ENCODE measurements at regions not wholly inside any gene's neighbourhood (a gene's known extent, or its start where the extent isn't known, plus 50 kb on each side); places are given as distances from the start of the nearest gene placed in this dataset.

- Histone ChIP-seq H3K4me3 (ENCODE audit: low read depth, low read length) (no peak overlapping the region), H3K27me3 (ENCODE audit: control insufficient read depth, insufficient read depth, low read length) (no peaks in the 10 kb centered on the region), H3K36me3 (ENCODE audit: control insufficient read depth, insufficient read depth, low read length) (no peaks in the 10 kb centered on the region), H3K9me3 (ENCODE audit: control insufficient read depth, insufficient read depth, low read depth, low read length) (no peaks in the 10 kb centered on the region), H3K27ac (ENCODE audit: low read depth, low read length) (no peak overlapping the region), H3K9ac (ENCODE audit: low read length) (no peak overlapping the region), H3K4me1 (ENCODE audit: control insufficient read depth, insufficient read depth, low read length) (no peaks in the 10 kb centered on the region)
Observed at GRCh38 chr13:46994492-46994891, 97.6 kb upstream of the HTR2A start.

GRCh38 chr13:46992383-46992952 is 95.6 kb upstream of the HTR2A start:
- H3K27me3 ChIP-seq (ENCODE audit: control insufficient read depth, insufficient read depth, low read length) = no peaks in the 10 kb centered on the region
- H3K4me1 ChIP-seq (ENCODE audit: control insufficient read depth, insufficient read depth, low read length) = no peaks in the 10 kb centered on the region
- H3K36me3 ChIP-seq (ENCODE audit: control insufficient read depth, insufficient read depth, low read length) = no peaks in the 10 kb centered on the region

DNA sequence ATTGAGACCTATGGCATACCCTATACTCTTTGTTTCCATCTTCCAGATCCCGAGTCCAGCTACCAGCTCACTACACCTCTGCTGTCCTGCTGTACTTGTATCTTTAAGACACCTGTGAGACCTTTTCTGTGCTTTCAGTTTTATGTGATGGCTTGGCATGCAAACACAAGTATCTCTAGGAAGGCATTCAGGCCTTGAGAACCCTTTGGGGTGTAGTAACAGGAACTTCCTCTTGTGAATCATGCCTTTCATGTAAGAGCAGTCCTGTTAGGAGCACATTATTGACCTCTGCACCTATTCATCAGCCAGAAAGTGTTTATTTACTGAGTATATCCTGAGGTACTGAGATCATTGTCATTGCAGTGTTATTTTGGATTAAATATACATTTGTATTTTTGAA is 87.0 kb upstream of the HTR2A start:
- no peak overlapping the region for H3K4me3 ChIP-seq (ENCODE audit: low read depth, low read length)
- no peaks in the 10 kb centered on the region for H3K36me3 ChIP-seq (ENCODE audit: control insufficient read depth, insufficient read depth, low read length)
- H3K4me1 ChIP-seq (ENCODE audit: control insufficient read depth, insufficient read depth, low read length) = no peaks in the 10 kb centered on the region
- H3K9ac ChIP-seq (ENCODE audit: low read length) = no peak overlapping the region
- H3K27me3 ChIP-seq (ENCODE audit: control insufficient read depth, insufficient read depth, low read length) = no peaks in the 10 kb centered on the region
- H3K9me3 ChIP-seq (ENCODE audit: control insufficient read depth, insufficient read depth, low read depth, low read length) = no peaks in the 10 kb centered on the region
- H3K27ac ChIP-seq (ENCODE audit: low read depth, low read length) = no peak overlapping the region

More at GRCh38 chr13:46992383-46992952, 95.6 kb upstream of the HTR2A start:
- Histone ChIP-seq H3K4me3 (ENCODE audit: low read depth, low read length) (no peak overlapping the region), H3K9me3 (ENCODE audit: control insufficient read depth, insufficient read depth, low read depth, low read length) (no peaks in the 10 kb centered on the region), H3K9ac (ENCODE audit: low read length) (no peak overlapping the region), H3K27ac (ENCODE audit: low read depth, low read length) (no peak overlapping the region)

DNA sequence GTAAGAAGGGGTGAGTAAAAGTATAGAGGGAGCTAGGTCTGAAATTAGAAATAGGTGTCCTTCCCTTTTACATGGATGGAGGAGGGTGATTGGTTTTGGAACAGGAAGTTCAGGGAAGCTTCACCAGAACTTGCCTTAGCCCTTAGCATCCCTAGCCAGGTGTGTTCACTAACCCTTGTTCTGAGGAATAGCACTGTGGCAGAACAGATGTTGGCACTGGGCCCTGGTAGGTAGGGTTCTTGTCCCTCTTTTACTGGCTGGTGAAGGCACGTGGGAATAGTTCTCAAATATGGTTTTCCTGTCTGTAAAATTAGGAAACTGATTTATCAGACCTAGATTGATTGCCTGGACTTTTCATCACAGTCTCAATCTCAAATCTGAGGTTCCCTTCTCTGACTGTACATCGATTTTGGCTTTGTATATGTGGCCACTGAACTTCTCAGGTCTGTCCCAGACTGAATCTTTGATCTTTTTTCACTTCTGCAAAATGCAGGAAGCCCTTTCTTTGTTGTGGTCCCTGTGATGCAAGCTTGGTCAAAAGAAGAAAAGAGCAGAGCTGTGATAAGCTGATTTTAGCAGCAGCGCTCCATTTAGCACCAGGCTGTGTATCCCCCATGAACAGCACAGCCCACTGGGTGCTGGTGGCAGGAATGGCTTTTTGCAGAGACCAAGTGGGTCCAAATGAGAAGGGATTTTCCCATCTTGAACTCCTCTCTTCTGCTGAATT is 86.2 kb upstream of the HTR2A start:
- no peaks in the 10 kb centered on the region for H3K27me3 ChIP-seq (ENCODE audit: control insufficient read depth, insufficient read depth, low read length)
- no peak overlapping the region for H3K4me3 ChIP-seq (ENCODE audit: low read depth, low read length)
- H3K36me3 ChIP-seq (ENCODE audit: control insufficient read depth, insufficient read depth, low read length) = no peaks in the 10 kb centered on the region
- no peaks in the 10 kb centered on the region for H3K4me1 ChIP-seq (ENCODE audit: control insufficient read depth, insufficient read depth, low read length)
- H3K9ac ChIP-seq (ENCODE audit: low read length) = no peak overlapping the region
- no peak overlapping the region for H3K27ac ChIP-seq (ENCODE audit: low read depth, low read length)
- no peaks in the 10 kb centered on the region for H3K9me3 ChIP-seq (ENCODE audit: control insufficient read depth, insufficient read depth, low read depth, low read length)

GRCh38 chr13:46975173-46975572 is 78.3 kb upstream of the HTR2A start:
- no peaks in the 10 kb centered on the region for H3K4me1 ChIP-seq (ENCODE audit: control insufficient read depth, insufficient read depth, low read length)
- H3K4me3 ChIP-seq (ENCODE audit: low read depth, low read length) = no peak overlapping the region
- peaks cover 10% of the 10 kb centered on the region; the same call in 1 of the 2 replicates for H3K9me3 ChIP-seq (ENCODE audit: control insufficient read depth, insufficient read depth, low read depth, low read length)
- no peaks in the 10 kb centered on the region for H3K36me3 ChIP-seq (ENCODE audit: control insufficient read depth, insufficient read depth, low read length)
- H3K27me3 ChIP-seq (ENCODE audit: control insufficient read depth, insufficient read depth, low read length) = no peaks in the 10 kb centered on the region
- no peak overlapping the region for H3K27ac ChIP-seq (ENCODE audit: low read depth, low read length)
- H3K9ac ChIP-seq (ENCODE audit: low read length) = no peak overlapping the region

- Histone ChIP-seq H3K9ac (ENCODE audit: low read length) (no peak overlapping the region), H3K4me1 (ENCODE audit: control insufficient read depth, insufficient read depth, low read length) (no peaks in the 10 kb centered on the region)
Observed at GRCh38 chr13:46968450-46968849, 71.6 kb upstream of the HTR2A start.

DNA sequence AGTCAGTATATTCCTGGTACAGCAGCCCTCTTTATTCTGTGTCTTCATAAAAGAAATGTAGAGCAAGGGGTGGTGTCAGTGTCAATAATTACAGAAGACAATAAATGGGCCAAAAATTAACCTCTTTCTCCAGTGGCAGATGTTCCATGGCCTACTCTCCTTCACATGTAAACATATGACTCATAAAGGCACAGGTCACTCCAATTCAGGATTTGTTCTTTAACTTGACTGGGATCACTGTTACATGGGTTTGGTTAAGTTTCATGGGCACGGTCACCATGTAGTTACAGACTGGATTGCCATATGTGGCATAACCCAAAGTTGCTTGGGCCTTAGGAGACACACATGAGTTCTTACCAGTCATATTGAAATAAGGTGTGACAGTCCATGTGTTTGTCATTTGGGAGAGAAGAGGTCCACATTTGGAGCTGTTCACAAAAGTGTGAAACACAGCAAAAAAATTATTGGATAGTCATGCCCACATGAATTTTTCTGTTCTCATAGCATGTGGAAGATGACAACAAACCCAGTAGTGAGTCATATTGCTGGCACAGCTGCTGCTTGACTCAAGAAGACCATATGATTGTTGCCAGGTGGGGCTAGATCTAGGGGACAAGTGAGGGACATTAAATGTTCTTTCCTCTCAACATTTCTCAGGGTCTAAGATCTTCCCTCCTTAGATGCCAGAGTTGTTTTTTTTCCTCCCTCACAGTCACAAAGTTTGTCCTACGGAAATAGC is 68.1 kb upstream of the HTR2A start:
- H3K4me3 ChIP-seq (ENCODE audit: low read depth, low read length) = no peak overlapping the region
- H3K9me3 ChIP-seq (ENCODE audit: control insufficient read depth, insufficient read depth, low read depth, low read length) = no peaks in the 10 kb centered on the region
- H3K4me1 ChIP-seq (ENCODE audit: control insufficient read depth, insufficient read depth, low read length) = no peaks in the 10 kb centered on the region
- no peak overlapping the region for H3K9ac ChIP-seq (ENCODE audit: low read length)
- no peaks in the 10 kb centered on the region for H3K27me3 ChIP-seq (ENCODE audit: control insufficient read depth, insufficient read depth, low read length)
- no peak overlapping the region for H3K27ac ChIP-seq (ENCODE audit: low read depth, low read length)
- H3K36me3 ChIP-seq (ENCODE audit: control insufficient read depth, insufficient read depth, low read length) = no peaks in the 10 kb centered on the region

More at GRCh38 chr13:46968450-46968849, 71.6 kb upstream of the HTR2A start:
- no peaks in the 10 kb centered on the region for H3K27me3 ChIP-seq (ENCODE audit: control insufficient read depth, insufficient read depth, low read length)
- H3K27ac ChIP-seq (ENCODE audit: low read depth, low read length) = no peak overlapping the region
- H3K36me3 ChIP-seq (ENCODE audit: control insufficient read depth, insufficient read depth, low read length) = no peaks in the 10 kb centered on the region
- no peak overlapping the region for H3K4me3 ChIP-seq (ENCODE audit: low read depth, low read length)
- no peaks in the 10 kb centered on the region for H3K9me3 ChIP-seq (ENCODE audit: control insufficient read depth, insufficient read depth, low read depth, low read length)

DNA sequence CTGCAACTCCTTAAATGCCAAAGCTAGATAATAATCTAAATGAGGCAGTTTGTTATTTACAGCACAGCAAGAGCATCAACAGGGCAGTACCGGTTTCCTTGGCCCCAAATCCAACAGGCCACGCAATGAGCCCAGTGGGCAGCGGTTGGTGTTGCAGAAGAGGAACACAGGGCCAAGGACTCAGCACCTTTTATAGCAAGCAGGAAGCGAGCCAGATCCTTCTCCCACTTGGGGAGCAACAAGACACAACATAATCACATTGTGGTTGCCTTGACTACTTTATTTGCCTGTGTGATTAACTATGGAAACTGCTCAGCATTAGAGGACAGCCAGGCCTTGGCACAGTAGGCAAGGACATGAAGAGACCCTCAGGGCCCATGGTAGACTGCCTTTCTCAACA is 67.1 kb upstream of the HTR2A start:
- Histone ChIP-seq H3K4me3 (ENCODE audit: low read depth, low read length) (no peak overlapping the region), H3K4me1 (ENCODE audit: control insufficient read depth, insufficient read depth, low read length) (no peaks in the 10 kb centered on the region), H3K9ac (ENCODE audit: low read length) (no peak overlapping the region)

GRCh38 chr13:46962281-46962941 is 65.6 kb upstream of the HTR2A start:
- Histone ChIP-seq H3K27me3 (ENCODE audit: control insufficient read depth, insufficient read depth, low read length) (no peaks in the 10 kb centered on the region), H3K9ac (ENCODE audit: low read length) (no peak overlapping the region), H3K36me3 (ENCODE audit: control insufficient read depth, insufficient read depth, low read length) (no peaks in the 10 kb centered on the region), H3K27ac (ENCODE audit: low read depth, low read length) (no peak overlapping the region), H3K4me3 (ENCODE audit: low read depth, low read length) (no peak overlapping the region), H3K4me1 (ENCODE audit: control insufficient read depth, insufficient read depth, low read length) (no peaks in the 10 kb centered on the region), H3K9me3 (ENCODE audit: control insufficient read depth, insufficient read depth, low read depth, low read length) (no peaks in the 10 kb centered on the region)

More for the DNA sequence above, 67.1 kb upstream of the HTR2A start:
- Histone ChIP-seq H3K36me3 (ENCODE audit: control insufficient read depth, insufficient read depth, low read length) (no peaks in the 10 kb centered on the region), H3K9me3 (ENCODE audit: control insufficient read depth, insufficient read depth, low read depth, low read length) (no peaks in the 10 kb centered on the region), H3K27me3 (ENCODE audit: control insufficient read depth, insufficient read depth, low read length) (no peaks in the 10 kb centered on the region), H3K27ac (ENCODE audit: low read depth, low read length) (no peak overlapping the region)

GRCh38 chr13:46961719-46962118 is 64.9 kb upstream of the HTR2A start:
- Histone ChIP-seq H3K27ac (ENCODE audit: low read depth, low read length) (no peak overlapping the region), H3K36me3 (ENCODE audit: control insufficient read depth, insufficient read depth, low read length) (no peaks in the 10 kb centered on the region), H3K4me3 (ENCODE audit: low read depth, low read length) (no peak overlapping the region), H3K9me3 (ENCODE audit: control insufficient read depth, insufficient read depth, low read depth, low read length) (no peaks in the 10 kb centered on the region), H3K4me1 (ENCODE audit: control insufficient read depth, insufficient read depth, low read length) (no peaks in the 10 kb centered on the region), H3K9ac (ENCODE audit: low read length) (no peak overlapping the region), H3K27me3 (ENCODE audit: control insufficient read depth, insufficient read depth, low read length) (no peaks in the 10 kb centered on the region)

- H3K9me3 ChIP-seq (ENCODE audit: control insufficient read depth, insufficient read depth, low read depth, low read length) = no peaks in the 10 kb centered on the region
- no peak overlapping the region for H3K4me3 ChIP-seq (ENCODE audit: low read depth, low read length)
- H3K36me3 ChIP-seq (ENCODE audit: control insufficient read depth, insufficient read depth, low read length) = no peaks in the 10 kb centered on the region
- no peak overlapping the region for H3K27ac ChIP-seq (ENCODE audit: low read depth, low read length)
- no peak overlapping the region for H3K9ac ChIP-seq (ENCODE audit: low read length)
- no peaks in the 10 kb centered on the region for H3K27me3 ChIP-seq (ENCODE audit: control insufficient read depth, insufficient read depth, low read length)
- no peaks in the 10 kb centered on the region for H3K4me1 ChIP-seq (ENCODE audit: control insufficient read depth, insufficient read depth, low read length)
Observed at GRCh38 chr13:46953941-46954340, 57.1 kb upstream of the HTR2A start.

All from HUES6 (cell line).